ENCODE measurements at regions not wholly inside any gene's neighbourhood (a gene's known extent, or its start where the extent isn't known, plus 50 kb on each side); places are given as distances from the start of the nearest gene placed in this dataset.

- intact Hi-C loops (cut with DNase I; ENCODE audit: low total_unique reads), result no loop called here
- TF ChIP-seq CTCF (IDR thresholded peaks at IDR 0.05), result no peak
- no peak overlapping the region for H3K4me3 ChIP-seq
- no peak overlapping the region for H3K27ac ChIP-seq
- no peaks in the 10 kb centered on the region for H3K36me3 ChIP-seq
- H3K27me3 ChIP-seq, result no peaks in the 10 kb centered on the region
- no peaks in the 10 kb centered on the region for H3K9me3 ChIP-seq
- no peak for DNase-seq
- H3K4me1 ChIP-seq, result peaks cover 0 to 17% (median 0%) of the 10 kb centered on the region in 4 donors
These were observed 50.2 kb upstream of the NUF2 start for GRCh38 chr1:163271535-163271934.

Data from tibial artery (tissue), 4 donors.